ENCODE measurements at regions not wholly inside any gene's neighbourhood (a gene's known extent, or its start where the extent isn't known, plus 50 kb on each side); places are given as distances from the start of the nearest gene placed in this dataset.

DNA sequence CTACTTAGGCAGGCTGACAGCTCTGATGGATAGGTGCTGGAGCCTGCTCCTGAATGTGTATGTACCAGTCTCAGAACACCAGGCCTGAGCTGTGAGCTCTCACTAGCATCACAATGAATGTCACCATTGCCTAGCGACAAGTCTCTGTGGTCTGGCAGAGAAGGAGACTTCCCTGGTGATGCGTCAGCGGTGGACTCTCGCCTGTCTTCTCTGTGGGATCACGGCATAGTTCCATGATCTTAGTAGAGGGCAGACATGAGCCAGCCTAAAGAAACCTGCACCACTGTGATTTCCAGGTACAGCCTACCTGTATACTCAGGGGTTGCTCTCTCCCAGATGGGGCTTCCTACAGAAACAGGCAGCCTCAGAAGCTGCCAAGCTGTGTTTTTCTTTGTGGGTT, 699.2 kb upstream of the TSPY4 start:
- no peak overlapping the region for H3K4me3 ChIP-seq
- H3K9me3 ChIP-seq, result no peaks in the 10 kb centered on the region
- no peaks in the 10 kb centered on the region for H3K36me3 ChIP-seq (replicated peaks in 1 of 2; ENCODE audit: insufficient read depth in 1 of 2, low read depth in 2 of 2)
- TF ChIP-seq, protein P1, sequence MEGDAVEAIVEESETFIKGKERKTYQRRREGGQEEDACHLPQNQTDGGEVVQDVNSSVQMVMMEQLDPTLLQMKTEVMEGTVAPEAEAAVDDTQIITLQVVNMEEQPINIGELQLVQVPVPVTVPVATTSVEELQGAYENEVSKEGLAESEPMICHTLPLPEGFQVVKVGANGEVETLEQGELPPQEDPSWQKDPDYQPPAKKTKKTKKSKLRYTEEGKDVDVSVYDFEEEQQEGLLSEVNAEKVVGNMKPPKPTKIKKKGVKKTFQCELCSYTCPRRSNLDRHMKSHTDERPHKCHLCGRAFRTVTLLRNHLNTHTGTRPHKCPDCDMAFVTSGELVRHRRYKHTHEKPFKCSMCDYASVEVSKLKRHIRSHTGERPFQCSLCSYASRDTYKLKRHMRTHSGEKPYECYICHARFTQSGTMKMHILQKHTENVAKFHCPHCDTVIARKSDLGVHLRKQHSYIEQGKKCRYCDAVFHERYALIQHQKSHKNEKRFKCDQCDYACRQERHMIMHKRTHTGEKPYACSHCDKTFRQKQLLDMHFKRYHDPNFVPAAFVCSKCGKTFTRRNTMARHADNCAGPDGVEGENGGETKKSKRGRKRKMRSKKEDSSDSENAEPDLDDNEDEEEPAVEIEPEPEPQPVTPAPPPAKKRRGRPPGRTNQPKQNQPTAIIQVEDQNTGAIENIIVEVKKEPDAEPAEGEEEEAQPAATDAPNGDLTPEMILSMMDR (IDR thresholded peaks at IDR 0.05), result no peak
- TF ChIP-seq POLR2A (IDR thresholded peaks at IDR 0.05), result no peak
- intact Hi-C loops (cut with DNase I), result no loop called here
- ATAC-seq (no peak), DNase-seq (no peak)
- no peaks in the 10 kb centered on the region for H3K27me3 ChIP-seq
- no peaks in the 10 kb centered on the region for H3K4me1 ChIP-seq
- WGBS, 2 donors, result 70 to 85% methylated on average over 2 to 5 of the region's 5 CpGs
- no peak overlapping the region for H3K27ac ChIP-seq

DNA sequence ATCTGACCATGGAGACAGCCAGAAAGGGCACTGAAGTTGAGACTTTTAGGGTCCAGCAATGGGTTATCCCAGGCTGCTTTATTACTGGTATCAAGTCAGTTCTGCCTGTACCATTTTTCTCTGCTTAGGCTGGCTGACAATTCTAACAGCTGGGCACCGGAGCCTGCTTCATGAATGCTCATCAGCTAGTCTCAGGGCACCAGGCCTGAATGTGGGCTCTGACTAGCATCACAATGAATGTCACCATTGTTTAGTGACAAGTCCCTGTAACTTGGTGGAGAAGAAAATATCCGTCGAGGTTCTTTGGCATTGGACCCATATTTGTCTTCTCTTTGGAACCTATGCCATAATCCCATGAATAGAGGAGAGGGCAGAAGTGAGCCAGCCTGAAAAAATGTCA, 692.3 kb upstream of the TSPY4 start:
- H3K9me3 ChIP-seq, result no peaks in the 10 kb centered on the region
- H3K4me1 ChIP-seq, result no peaks in the 10 kb centered on the region
- H3K27ac ChIP-seq, result no peak overlapping the region
- 35 to 57% methylated on average over 2 to 3 of the region's 3 CpGs for WGBS, 2 donors
- ATAC-seq, result no peak
- DNase-seq, result no peak
- intact Hi-C loops (cut with DNase I), result no loop called here
- H3K36me3 ChIP-seq (replicated peaks in 1 of 2; ENCODE audit: insufficient read depth in 1 of 2, low read depth in 2 of 2), result no peaks in the 10 kb centered on the region
- H3K27me3 ChIP-seq, result no peaks in the 10 kb centered on the region
- H3K4me3 ChIP-seq, result no peak overlapping the region
- TF ChIP-seq, protein P1 (IDR thresholded peaks at IDR 0.05), result no peak
- no peak for TF ChIP-seq POLR2A (IDR thresholded peaks at IDR 0.05)

DNA sequence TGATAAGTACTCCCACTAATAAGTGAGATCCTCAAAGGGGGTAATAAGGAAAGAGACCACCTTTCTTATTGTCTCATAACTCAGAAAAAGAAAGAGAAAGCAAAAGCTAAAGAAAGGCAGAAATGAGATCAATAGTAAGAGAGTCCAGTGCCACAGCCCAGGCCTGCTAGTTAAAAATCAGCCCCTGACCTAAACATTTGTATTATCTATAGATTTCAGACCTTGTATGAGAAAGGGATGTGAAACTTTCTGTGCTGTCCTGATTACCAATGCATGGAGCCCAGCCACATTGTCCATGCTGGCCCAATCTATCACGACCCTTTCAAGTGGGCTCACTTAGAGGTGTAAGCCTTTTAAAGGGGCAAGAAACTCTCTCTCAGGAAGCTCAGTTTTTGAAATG, 684.8 kb upstream of the TSPY4 start:
- H3K27me3 ChIP-seq, result no peaks in the 10 kb centered on the region
- TF ChIP-seq POLR2A (IDR thresholded peaks at IDR 0.05), result no peak
- TF ChIP-seq, protein P1 (IDR thresholded peaks at IDR 0.05), result no peak
- no peak for ATAC-seq
- no peaks in the 10 kb centered on the region for H3K36me3 ChIP-seq (replicated peaks in 1 of 2; ENCODE audit: insufficient read depth in 1 of 2, low read depth in 2 of 2)
- H3K9me3 ChIP-seq, result no peaks in the 10 kb centered on the region
- H3K4me3 ChIP-seq, result no peak overlapping the region
- WGBS, 2 donors, result 20 to 45% methylated on average over 1 of the region's 1 CpG
- no peaks in the 10 kb centered on the region for H3K4me1 ChIP-seq
- no peak overlapping the region for H3K27ac ChIP-seq
- no peak for DNase-seq
- intact Hi-C loops (cut with DNase I), result no loop called here

DNA sequence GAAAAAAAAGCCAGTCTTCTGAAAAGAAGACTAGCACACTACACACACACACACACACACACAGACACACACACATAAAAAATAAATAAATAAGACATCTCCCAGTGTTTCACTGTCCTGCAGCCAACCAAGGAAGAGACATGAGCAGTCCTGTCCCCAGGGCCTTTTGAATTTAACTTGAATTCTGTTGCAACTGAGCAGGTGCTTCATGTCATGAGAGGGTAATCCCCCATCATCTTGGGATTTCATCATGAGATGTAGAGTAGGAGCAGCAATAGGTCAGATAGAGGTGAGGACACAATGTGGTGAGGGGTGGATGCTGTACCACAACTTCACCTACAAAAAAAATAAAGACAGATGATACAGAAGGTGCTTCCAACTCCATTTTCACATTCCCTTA, 682.2 kb upstream of the TSPY4 start:
- TF ChIP-seq, protein P1 (IDR thresholded peaks at IDR 0.05), result no peak
- TF ChIP-seq POLR2A (IDR thresholded peaks at IDR 0.05), result no peak
- Histone ChIP-seq H3K9me3 (no peaks in the 10 kb centered on the region), H3K27ac (no peak overlapping the region), H3K27me3 (no peaks in the 10 kb centered on the region), H3K4me1 (no peaks in the 10 kb centered on the region), H3K36me3 (replicated peaks in 1 of 2; ENCODE audit: insufficient read depth in 1 of 2, low read depth in 2 of 2) (no peaks in the 10 kb centered on the region), H3K4me3 (no peak overlapping the region)
- no peak for ATAC-seq
- no peak for DNase-seq
- intact Hi-C loops (cut with DNase I), result no loop called here

DNA sequence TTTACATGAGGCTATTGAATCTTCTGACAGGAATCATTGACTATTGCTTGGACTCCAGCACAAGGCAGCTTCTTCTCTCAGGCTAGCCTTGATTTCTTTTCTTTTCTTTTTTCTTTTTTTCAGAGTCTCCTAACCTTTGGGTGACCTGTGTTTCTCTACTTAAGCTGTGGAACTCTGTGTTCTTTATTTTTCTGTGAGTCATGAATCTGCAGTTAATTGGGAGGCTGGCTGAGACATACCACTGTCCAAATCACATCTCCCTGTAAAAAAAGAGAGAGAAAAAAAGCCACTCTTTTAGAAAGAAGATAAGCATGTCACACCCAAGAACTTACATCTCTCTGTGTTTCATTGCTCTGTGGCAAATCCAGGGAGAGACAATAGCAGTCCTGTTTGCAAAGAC, 681.2 kb upstream of the TSPY4 start:
- ATAC-seq (peak; percentile 30), DNase-seq (no peak)
- no peak overlapping the region for H3K27ac ChIP-seq
- no peaks in the 10 kb centered on the region for H3K9me3 ChIP-seq
- no peaks in the 10 kb centered on the region for H3K4me1 ChIP-seq
- intact Hi-C loops (cut with DNase I), result no loop called here
- TF ChIP-seq, protein P1 (IDR thresholded peaks at IDR 0.05), result no peak
- H3K4me3 ChIP-seq, result no peak overlapping the region
- no peaks in the 10 kb centered on the region for H3K27me3 ChIP-seq
- H3K36me3 ChIP-seq (replicated peaks in 1 of 2; ENCODE audit: insufficient read depth in 1 of 2, low read depth in 2 of 2), result no peaks in the 10 kb centered on the region

Data from body of pancreas (tissue), 4 donors.